ENCODE measurements at regions not wholly inside any gene's neighbourhood (a gene's known extent, or its start where the extent isn't known, plus 50 kb on each side); places are given as distances from the start of the nearest gene placed in this dataset.

DNA sequence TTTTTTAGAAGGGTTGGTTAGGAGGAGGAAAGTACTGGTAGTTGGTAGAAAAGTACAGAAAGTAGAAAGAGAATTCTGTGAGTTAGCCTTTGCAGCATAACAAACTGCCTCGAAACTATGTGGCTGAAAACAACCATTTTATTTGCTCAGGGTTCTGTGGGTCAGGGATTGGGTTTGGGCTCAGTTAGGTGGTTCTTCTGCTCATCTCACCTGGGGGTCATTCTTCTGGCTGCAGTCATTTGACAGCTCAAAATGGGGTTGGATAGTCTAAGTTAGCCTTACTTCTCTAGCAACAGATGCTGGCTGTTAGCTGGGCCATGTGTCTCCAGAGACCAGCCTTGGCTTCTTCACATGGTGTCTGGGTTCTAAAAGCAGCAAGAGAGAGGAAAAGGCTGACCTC is 119.4 kb downstream of the SMIM20 start:
- Mint-ChIP-seq H3K27me3 (peaks cover 7 to 22% (median 12%) of the 10 kb centered on the region in 5 donors), H3K27ac (no peak overlapping the region)

DNA sequence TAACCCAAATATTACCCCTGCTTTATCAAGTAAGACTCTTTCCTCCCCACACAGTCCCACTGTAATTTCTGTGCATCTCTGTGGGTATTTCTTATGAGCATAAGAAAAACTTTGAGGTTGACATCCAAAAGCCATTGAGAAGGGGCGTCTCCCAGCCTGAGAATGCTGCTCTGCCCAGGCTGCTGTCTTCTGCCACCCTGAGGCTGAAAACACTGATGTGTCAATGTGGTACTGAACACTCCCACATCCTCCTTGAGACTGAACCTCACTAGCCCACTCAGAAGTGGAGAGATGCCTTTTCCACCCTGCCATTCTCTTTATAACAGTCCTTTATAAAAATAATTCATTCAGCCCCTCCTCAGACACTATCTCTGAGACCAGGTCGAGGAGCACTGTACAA is 120.8 kb downstream of the SMIM20 start:
- no peaks in the 10 kb centered on the region for H3K36me3 Mint-ChIP-seq
- POLR2A ChIA-PET = no interaction called here
- ATAC-seq (no peak), DNase-seq (no peak)
- no peaks in the 10 kb centered on the region for H3K4me1 Mint-ChIP-seq
- H3K27ac Mint-ChIP-seq = no peak overlapping the region
- no peak overlapping the region for H3K4me3 Mint-ChIP-seq
- peaks cover 3 to 19% (median 13%) of the 10 kb centered on the region in 5 donors for H3K27me3 Mint-ChIP-seq
- H3K9me3 Mint-ChIP-seq = no peaks in the 10 kb centered on the region

More for the DNA sequence above, 119.4 kb downstream of the SMIM20 start:
- peaks cover 0 to 5% (median 2%) of the 10 kb centered on the region in 4 donors for H3K4me1 Mint-ChIP-seq
- no peaks in the 10 kb centered on the region for H3K9me3 Mint-ChIP-seq
- POLR2A ChIA-PET = no interaction called here
- H3K4me3 Mint-ChIP-seq = no peak overlapping the region
- ATAC-seq = no peak
- no peak for DNase-seq
- no peaks in the 10 kb centered on the region for H3K36me3 Mint-ChIP-seq

DNA sequence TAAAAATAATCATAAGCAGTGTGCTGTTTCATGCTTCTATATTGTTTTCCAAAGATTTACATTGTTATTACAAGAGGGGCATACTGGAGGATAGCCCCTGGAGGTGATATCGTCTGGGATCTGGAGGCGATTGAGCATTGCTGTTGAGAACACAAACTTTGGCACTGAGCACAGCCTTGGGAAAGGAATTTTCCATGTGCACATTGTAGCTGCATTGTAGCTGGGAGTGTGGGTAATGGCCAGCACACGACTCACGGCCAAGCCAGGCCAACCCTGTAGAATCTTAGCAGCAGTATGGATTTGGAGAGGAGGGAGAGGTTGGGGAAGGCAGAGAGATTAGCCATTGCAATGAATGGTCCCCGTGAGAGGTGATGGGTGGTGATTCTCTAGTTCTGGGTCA is 121.9 kb downstream of the SMIM20 start:
- H3K36me3 Mint-ChIP-seq = no peaks in the 10 kb centered on the region
- POLR2A ChIA-PET = no interaction called here
- no peaks in the 10 kb centered on the region for H3K4me1 Mint-ChIP-seq
- ATAC-seq (no peak), DNase-seq (no peak)
- peaks cover 2 to 16% (median 4%) of the 10 kb centered on the region in 5 donors for H3K27me3 Mint-ChIP-seq
- H3K9me3 Mint-ChIP-seq = no peaks in the 10 kb centered on the region
- no peak overlapping the region for H3K27ac Mint-ChIP-seq
- H3K4me3 Mint-ChIP-seq = no peak overlapping the region

DNA sequence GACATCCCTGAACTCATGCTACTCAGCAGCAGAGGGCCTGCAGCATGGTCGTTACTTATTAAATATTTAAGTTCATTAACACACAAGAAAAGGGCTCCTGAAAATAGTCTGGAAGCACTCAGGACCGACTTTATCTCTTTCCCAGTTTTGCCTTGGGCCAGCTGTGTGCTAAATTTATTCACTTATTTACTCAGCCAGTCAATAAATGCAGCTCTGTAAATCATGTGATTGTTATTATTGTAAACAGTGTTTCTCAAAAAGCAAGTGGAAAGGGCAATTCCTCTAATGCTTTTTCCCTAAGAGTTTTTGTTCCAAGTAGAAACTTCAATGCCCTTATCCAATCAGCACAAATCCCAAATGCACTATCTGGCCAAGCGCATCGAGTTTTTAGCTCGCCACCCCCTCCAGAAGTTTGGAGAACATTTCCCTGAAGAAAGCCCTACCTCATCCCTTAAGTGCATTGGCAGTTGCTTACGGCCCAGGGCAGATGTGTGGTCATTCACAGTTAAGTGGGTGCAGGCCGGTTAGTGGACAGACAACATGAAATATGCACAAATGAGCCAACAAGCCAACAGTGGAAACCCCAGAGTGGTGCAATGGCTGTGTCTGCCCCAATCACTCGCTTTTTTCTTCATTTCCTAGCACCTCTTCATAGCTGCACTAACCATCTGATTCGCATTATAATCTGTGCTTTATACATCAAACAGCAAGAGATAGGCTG is 125.8 kb downstream of the SMIM20 start:
- peaks cover 0 to 19% (median 4%) of the 10 kb centered on the region in 5 donors for H3K27me3 Mint-ChIP-seq
- ATAC-seq (no peak), DNase-seq (no peak)
- peaks cover 0 to 2% (median 0%) of the 10 kb centered on the region in 9 donors for H3K9me3 Mint-ChIP-seq
- no peak overlapping the region for H3K4me3 Mint-ChIP-seq
- H3K4me1 Mint-ChIP-seq = no peaks in the 10 kb centered on the region
- POLR2A ChIA-PET = no interaction called here
- no peaks in the 10 kb centered on the region for H3K36me3 Mint-ChIP-seq
- H3K27ac Mint-ChIP-seq = no peak overlapping the region

DNA sequence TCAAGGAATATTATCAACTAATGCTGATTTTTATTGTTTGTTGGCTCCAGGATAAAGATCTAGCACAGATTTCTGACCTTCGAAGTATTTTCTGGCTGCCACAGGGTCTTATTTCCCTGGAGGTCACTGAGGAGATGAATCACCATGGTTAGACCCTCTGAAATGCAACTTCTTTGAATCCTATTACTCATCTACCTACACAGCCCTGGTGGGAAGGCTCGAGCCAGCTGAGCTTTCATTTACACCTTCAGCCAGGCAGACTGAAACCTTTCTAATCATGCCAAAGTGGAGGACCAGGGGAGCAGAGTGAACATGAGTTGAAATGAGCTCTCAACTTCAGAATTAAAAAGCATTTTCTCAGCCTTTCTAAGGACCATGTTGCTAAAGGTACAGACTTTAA is 130.5 kb downstream of the SMIM20 start:
- peaks cover 0 to 2% (median 0%) of the 10 kb centered on the region in 9 donors for H3K9me3 Mint-ChIP-seq
- no peak overlapping the region for H3K27ac Mint-ChIP-seq
- no peaks in the 10 kb centered on the region for H3K36me3 Mint-ChIP-seq
- ATAC-seq (no peak), DNase-seq (no peak)
- no peaks in the 10 kb centered on the region for H3K4me1 Mint-ChIP-seq
- H3K27me3 Mint-ChIP-seq = peaks cover 8 to 18% (median 18%) of the 10 kb centered on the region in 5 donors
- H3K4me3 Mint-ChIP-seq = no peak overlapping the region
- POLR2A ChIA-PET = no interaction called here

DNA sequence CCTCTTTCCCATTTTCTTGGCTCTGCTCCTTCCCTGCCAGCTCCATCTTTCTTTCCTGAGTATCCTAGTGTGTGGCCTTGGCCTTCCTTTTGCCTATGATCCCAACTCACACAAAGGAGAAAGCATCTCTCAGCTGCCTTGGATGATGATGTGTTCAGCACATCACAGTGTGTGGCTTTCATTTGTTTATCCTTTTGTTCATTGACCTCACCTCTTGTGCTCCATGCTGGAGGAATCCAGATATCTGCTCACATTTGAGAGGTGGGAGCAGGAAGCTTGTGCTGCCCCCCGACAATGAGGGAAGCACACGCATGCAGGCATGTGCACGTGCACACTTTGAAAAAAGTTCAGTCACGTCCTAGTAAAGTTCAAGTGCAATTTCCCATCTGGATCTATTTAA is 131.0 kb downstream of the SMIM20 start:
- Mint-ChIP-seq H3K27ac (no peak overlapping the region), H3K4me1 (no peaks in the 10 kb centered on the region), H3K9me3 (peaks cover 0 to 2% (median 0%) of the 10 kb centered on the region in 9 donors), H3K27me3 (peaks cover 9 to 18% (median 18%) of the 10 kb centered on the region in 5 donors), H3K36me3 (no peaks in the 10 kb centered on the region), H3K4me3 (no peak overlapping the region)
- ATAC-seq (no peak), DNase-seq (no peak)
- POLR2A ChIA-PET = no interaction called here

DNA sequence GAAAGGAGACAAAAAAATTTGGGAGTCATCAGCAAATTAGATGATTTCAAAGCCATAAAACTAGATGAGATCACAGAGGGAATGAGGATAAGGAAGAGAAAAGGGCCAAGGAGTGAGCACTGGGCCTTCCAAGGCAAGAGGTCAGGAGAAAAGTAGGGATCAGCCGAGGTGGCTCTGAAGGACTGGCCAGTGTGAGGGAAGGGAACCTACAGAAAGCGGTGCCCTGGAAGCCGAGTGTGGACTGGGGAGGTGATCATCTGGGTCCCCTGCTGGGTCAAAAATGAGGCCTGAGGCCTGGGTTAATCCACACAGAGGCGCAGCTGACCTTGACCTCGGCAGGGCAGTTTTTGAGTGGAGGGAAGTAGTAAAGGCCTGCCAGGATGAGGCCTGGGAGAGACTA is 133.8 kb downstream of the SMIM20 start:
- Mint-ChIP-seq H3K4me3 (no peak overlapping the region), H3K27me3 (peaks cover 18 to 24% (median 18%) of the 10 kb centered on the region in 5 donors), H3K27ac (no peak overlapping the region), H3K4me1 (no peaks in the 10 kb centered on the region), H3K9me3 (no peaks in the 10 kb centered on the region), H3K36me3 (no peaks in the 10 kb centered on the region)
- ATAC-seq = no peak
- DNase-seq = no peak
- POLR2A ChIA-PET = no interaction called here

DNA sequence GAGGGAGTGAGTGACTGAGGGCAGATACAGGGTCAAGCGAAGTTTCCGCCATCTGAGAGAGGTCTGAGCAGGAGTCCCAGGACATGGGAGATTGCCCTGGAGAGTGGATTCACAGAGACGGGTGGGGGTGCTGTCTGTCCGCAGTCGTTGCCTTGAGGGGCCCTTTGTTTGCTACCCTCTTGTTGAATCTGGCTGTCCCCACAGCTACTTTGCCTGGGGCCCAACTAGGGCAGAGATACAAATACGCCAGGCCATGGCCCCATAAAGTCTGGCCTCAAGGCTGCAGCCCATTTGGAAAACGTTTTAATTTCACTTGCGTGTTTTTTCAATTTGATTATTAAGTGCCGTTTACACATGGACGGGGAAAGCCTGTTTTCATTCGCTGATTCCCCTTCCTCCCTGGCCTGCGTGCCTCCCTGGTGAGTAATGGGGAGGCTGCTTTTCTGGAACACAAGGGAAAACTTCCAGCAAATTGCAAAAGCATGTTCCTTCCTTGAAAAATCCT is 134.4 kb downstream of the SMIM20 start:
- POLR2A ChIA-PET = no interaction called here
- DNase-seq (no peak), ATAC-seq (no peak)
- Mint-ChIP-seq H3K4me3 (no peak overlapping the region), H3K36me3 (no peaks in the 10 kb centered on the region), H3K4me1 (peaks cover 0 to 2% (median 0%) of the 10 kb centered on the region in 4 donors), H3K27me3 (peaks cover 14 to 21% (median 18%) of the 10 kb centered on the region in 5 donors), H3K27ac (no peak overlapping the region), H3K9me3 (no peaks in the 10 kb centered on the region)

DNA sequence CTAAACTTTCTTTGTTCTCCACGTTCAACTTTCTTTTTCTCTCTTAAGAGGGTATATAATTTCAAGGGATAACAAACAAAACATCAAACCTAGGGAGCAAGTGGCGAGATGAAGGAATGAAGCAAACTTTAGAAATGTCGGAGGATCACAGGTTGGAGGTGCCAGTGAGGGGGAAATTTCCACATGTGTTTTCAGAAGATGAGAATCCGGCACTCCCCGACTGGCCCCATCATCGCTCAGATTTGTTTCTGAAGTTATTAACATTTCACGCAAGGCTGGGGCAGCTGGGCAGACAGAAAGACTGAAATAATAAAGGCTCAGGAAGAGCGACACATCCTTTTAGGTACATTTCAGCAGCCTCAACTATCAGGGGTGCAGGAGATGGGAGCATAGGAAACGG is 134.9 kb downstream of the SMIM20 start:
- Mint-ChIP-seq H3K4me1 (peaks cover 0 to 2% (median 0%) of the 10 kb centered on the region in 4 donors), H3K27ac (no peak overlapping the region), H3K4me3 (no peak overlapping the region), H3K36me3 (no peaks in the 10 kb centered on the region), H3K27me3 (peaks cover 14 to 21% (median 18%) of the 10 kb centered on the region in 5 donors), H3K9me3 (no peaks in the 10 kb centered on the region)
- no peak for DNase-seq
- POLR2A ChIA-PET = no interaction called here
- no peak for ATAC-seq

DNA sequence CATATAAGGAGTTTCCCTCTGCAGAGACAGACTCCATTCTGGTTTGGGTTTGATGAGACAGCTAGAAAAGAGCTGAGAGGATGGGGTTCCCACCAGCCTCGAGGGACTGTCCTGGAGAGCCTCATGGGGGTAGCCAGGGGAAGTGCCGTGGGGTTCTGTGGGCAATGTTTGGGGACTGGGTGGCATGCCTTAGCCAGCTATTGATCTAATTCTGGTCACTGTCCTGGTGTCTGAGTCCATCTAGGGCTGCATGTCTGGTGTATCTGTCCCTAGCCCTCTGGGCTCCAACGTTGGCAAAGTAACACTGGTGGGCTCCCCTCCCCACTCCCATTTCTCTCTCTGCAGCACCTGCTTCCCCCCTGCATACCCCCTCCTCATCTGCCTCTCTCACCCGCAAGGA is 135.4 kb downstream of the SMIM20 start:
- H3K4me3 Mint-ChIP-seq = no peak overlapping the region
- H3K9me3 Mint-ChIP-seq = no peaks in the 10 kb centered on the region
- DNase-seq (no peak), ATAC-seq (no peak)
- no peak overlapping the region for H3K27ac Mint-ChIP-seq
- POLR2A ChIA-PET = no interaction called here
- H3K36me3 Mint-ChIP-seq = no peaks in the 10 kb centered on the region
- peaks cover 0 to 2% (median 0%) of the 10 kb centered on the region in 4 donors for H3K4me1 Mint-ChIP-seq
- H3K27me3 Mint-ChIP-seq = peaks cover 14 to 21% (median 18%) of the 10 kb centered on the region in 5 donors

DNA sequence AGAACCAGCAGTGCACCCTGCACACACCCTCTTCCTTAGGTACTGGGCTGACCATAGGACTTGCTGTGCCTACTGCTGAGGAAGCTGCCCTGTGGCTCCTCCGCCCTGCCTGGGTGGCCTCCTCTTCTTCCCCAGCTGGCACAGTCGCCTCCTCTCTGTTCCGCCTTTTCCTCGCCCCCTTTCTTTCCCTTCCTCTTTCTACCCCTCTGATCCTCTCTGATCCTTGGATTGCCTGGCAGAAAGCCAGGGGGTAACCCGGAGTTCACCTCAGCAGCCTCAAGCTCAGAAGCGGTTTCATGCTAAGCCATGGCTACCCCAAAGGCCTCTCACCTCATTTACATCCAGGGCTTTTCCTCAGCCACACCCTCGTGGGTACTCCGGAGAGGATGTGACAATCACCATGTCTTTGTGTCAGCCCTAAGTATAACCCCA is 136.2 kb downstream of the SMIM20 start:
- POLR2A ChIA-PET = no interaction called here
- Mint-ChIP-seq H3K36me3 (no peaks in the 10 kb centered on the region), H3K27me3 (peaks cover 14 to 23% (median 17%) of the 10 kb centered on the region in 5 donors), H3K27ac (no peak overlapping the region), H3K4me3 (no peak overlapping the region), H3K4me1 (peaks cover 0 to 2% (median 0%) of the 10 kb centered on the region in 4 donors), H3K9me3 (no peaks in the 10 kb centered on the region)
- DNase-seq = no peak
- ATAC-seq = no peak

DNA sequence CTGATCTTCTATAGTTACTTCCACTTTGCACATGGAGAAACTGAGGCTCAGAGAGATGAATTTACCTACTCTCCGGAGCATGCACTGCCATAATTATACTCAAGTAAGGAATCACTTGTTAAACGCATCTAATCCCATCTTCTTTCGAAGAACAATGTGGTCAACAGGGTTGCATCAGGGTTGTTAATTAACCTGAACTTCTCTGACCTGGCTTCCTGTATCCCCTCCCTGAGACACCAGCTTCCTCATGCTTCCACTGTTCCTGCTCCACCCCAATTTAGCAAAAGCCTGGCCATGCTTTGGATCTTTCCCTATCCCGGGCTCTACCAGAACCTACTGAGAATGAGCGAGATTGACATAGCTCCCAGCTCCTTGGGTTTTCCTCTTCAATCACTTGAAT is 136.7 kb downstream of the SMIM20 start:
- Mint-ChIP-seq H3K27me3 (peaks cover 14 to 23% (median 16%) of the 10 kb centered on the region in 5 donors), H3K27ac (no peak overlapping the region), H3K4me1 (peaks cover 0 to 2% (median 0%) of the 10 kb centered on the region in 4 donors), H3K4me3 (no peak overlapping the region), H3K9me3 (no peaks in the 10 kb centered on the region), H3K36me3 (no peaks in the 10 kb centered on the region)
- POLR2A ChIA-PET = no interaction called here
- ATAC-seq = no peak
- DNase-seq = no peak

DNA sequence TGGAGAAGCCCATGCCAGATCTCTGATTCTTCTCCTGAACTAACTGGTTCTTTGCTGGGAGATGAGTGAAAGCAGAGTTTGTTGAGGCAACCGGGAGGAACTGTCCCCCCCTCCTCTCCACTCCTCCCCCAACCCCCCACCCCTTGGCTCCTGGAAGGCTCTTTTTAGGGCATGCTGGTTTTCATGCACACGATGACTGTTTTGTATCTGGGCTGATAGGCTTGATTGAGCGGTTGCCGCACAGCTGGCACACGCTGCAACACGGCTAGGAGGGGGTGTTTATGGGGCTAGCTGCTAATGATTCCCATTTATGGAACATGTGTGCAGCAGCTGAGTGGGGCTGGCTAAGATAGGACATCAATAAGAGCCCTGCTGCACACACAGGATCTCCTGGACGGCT is 137.2 kb downstream of the SMIM20 start:
- Mint-ChIP-seq H3K9me3 (no peaks in the 10 kb centered on the region), H3K36me3 (no peaks in the 10 kb centered on the region), H3K27me3 (peaks cover 12 to 24% (median 14%) of the 10 kb centered on the region in 5 donors), H3K27ac (no peak overlapping the region), H3K4me3 (no peak overlapping the region), H3K4me1 (peaks cover 0 to 2% (median 0%) of the 10 kb centered on the region in 4 donors)
- no peak for DNase-seq
- POLR2A ChIA-PET = no interaction called here
- no peak for ATAC-seq

Data from naive thymus-derived CD8-positive, alpha-beta T cell (primary cell).